ENCODE measurements at regions not wholly inside any gene's neighbourhood (a gene's known extent, or its start where the extent isn't known, plus 50 kb on each side); places are given as distances from the start of the nearest gene placed in this dataset.

- DNase-seq (ENCODE audit: low spot score): no peak
Measured at GRCh38 chr12:115215544-115215943, 531.6 kb upstream of the TBX3 start.

GRCh38 chr12:115213538-115214016, 529.6 kb upstream of the TBX3 start:
- DNase-seq (ENCODE audit: low spot score): no peak

- no peak for DNase-seq (ENCODE audit: low spot score)
Measured at GRCh38 chr12:115213118-115213517, 529.1 kb upstream of the TBX3 start.

- no peak for DNase-seq (ENCODE audit: low spot score)
Measured at GRCh38 chr12:115212356-115212755, 528.4 kb upstream of the TBX3 start.

DNA sequence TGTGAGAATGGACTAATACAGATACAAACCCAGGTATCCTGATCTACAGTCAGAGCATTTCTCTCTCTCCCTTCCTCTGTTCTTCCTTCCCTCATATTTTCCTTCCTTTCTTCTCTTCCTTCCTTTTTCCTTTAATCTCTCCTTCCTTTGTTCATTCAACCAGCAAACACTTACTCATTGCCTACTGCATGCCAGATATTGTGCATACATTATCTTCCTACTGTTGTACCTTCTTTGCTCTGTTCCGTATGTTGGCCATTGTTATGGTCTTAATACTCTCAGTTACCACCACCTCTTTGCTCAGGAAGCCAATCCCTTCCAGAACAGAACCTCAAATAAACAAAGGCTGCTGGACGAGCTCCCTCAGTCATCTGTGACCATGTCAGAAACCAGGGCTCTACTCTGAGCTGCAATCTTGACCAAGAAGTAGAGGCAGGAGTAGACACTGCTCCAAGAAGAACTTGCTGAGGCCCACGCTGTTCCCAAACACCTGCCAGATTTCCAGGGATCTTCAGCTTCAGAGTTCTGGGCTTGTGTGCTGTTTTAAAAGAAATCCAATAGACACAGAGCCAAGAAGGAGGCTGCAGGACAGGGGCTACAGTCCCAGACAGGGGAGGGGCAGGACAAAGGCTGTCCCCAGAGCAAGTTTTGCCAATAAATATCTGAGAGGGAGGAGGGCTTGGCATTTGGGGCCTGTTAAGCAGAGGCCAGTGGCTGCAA, 526.7 kb upstream of the TBX3 start:
- DNase-seq (ENCODE audit: low spot score): no peak

DNA sequence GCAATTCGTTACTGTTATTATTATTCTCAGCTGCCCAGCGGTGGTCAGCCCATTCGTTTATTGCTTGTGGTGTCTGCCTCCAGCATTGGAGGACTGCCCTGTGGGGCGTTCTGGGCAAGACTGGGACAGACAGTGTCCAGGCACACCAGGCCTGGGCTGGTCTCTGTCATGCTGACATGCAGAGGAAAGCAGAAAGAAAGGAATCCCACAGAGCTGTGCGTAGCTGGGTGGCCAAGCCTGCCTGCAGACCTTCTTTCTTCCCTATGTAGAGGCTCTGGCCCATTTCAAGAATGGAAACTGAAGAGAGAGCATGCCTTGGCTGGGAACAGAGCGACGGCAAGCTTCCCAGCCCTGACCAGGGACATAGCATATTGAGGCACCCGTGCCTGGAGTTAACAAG, 525.3 kb upstream of the TBX3 start:
- no peak for DNase-seq (ENCODE audit: low spot score)

- DNase-seq (ENCODE audit: low spot score): no peak
Measured at GRCh38 chr12:115208098-115208497, 524.1 kb upstream of the TBX3 start.

DNA sequence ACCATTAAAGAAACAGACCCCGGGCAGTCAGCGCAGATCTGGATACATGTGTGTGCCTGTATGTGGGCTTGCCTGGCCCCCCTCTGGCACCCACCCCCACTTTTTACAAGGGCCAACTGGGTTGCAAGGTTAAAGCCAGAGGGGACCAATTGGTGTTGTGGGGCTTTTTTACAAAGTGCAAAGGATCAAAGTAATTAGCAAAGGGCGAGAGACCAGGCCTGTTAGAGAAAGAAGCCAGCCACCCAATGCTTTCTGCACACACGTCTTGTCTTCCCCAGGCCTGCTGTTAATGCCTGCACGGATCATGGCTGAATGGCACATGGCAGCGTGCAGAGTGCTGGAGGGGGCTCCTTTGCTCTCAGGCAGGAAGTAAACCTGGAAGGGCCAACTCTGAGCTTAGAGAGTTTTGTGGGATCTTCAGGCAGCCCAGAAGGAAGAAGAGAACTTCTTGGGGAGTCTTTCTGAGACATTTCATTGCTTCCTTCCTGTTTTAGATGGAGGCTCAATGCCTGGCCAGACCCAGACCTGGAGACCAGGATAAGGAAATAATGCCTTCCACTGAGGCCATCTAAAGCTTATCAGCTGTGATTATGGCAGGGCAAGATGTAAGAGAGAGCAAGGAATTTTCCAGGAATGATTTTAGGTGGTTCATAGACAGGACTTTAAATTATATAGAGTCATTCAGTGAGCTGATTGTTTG, 523.4 kb upstream of the TBX3 start:
- no peak for DNase-seq (ENCODE audit: low spot score)

DNA sequence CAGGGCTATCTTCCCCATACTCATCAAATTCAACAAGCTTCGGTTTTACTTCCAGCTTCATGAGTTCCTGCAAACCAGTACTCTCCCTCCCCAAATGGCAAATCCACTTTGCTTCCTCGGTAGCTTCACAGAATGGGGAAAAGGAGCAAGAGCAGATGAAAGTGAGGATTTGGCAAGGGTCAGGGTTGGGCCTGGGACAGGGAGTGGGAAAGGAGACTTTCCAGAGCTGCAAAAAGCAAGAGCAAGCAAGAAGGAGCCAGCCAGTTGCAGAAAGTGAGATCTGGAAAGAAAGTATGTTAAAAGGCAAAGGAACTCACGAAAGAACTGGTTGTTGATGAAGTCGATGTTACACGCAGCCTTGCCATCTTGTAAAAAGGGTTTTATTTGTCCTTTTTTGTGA, 522.8 kb upstream of the TBX3 start:
- DNase-seq (ENCODE audit: low spot score): no peak

DNA sequence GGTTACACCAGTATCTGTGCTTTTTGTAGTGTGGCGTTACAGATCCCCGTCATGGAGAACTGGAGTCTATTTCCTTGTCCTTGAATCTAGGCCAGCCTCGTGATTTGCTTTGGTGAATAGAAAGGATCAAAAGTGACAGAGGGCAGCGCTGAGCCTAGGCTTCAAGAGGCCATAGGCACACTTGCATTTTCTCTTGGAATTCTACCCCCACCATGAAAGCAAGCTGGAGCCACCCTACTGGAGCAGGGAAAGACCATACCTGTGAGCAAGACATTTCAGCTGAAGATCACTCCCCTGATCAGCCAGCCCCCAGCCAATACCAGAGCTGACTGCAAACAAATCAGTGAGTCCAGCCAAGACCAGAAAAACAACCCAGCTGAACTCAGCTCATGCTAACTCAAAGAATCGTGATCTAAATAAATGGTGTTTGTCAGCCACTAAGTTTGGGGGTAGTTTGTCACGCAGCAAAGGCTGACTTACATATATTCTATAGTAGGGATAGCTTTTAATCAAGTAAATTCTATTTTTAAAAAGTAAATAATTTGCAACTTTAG, 521.9 kb upstream of the TBX3 start:
- no peak for DNase-seq (ENCODE audit: low spot score)

GRCh38 chr12:115204957-115205754, 521.2 kb upstream of the TBX3 start:
- DNase-seq (ENCODE audit: low spot score): no peak

DNA sequence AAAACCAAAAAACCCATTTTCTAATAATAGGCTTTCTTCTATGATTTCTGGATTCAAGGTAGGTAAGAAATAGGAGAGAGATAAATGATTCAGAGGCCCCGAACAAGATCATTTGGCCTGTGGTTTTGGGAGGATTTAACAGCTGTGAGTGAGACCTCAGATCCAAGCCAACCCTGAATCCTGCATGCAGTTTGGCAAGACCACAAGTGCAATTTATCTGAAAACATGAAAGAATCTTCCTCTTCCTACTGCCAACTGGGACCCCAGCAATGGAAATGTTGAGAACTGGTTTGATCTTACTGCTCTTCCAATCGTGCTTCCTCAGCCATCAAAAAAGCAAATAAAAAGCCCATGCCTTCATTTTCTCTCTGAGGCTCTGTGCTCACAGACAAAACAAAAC, 519.7 kb upstream of the TBX3 start:
- DNase-seq (ENCODE audit: low spot score): no peak

DNA sequence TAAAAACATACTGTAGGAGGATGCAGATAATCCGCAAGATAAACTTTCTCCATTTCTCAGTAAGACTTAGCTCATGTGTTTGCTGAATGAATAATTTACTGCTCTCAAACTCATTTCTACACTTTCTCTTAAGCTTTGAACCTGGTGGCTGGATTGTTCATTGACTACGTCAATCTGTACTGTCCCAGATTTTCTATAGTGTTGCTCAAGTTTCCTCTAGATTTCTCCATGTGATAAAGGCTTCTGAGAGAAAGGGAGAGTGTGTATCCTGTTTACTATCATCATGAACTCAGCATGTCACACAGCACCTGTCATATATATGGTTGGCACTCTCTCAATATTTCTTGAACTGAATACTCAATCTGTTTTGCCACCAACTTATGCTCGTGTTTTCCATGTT, 518.0 kb upstream of the TBX3 start:
- DNase-seq (ENCODE audit: low spot score): no peak

DNA sequence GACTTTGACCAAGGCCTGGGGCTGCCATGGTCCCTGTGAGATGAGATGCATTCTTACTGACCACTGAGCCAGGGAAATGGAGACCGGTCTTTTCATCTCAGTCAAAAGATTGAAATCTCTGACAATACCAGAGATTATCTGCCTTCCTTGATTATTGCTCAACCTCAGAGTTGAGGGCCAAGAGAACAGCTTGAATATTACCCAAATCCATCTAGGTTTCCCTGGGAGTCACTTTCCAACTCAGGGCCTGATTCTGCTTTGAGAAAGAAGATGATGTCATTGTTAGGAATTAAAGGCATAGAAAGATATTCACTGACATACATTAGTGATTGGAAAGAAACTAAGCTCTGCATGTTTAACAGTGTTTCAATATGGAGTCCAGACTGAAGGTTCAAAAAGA, 515.9 kb upstream of the TBX3 start:
- no peak for DNase-seq (ENCODE audit: low spot score)

DNA sequence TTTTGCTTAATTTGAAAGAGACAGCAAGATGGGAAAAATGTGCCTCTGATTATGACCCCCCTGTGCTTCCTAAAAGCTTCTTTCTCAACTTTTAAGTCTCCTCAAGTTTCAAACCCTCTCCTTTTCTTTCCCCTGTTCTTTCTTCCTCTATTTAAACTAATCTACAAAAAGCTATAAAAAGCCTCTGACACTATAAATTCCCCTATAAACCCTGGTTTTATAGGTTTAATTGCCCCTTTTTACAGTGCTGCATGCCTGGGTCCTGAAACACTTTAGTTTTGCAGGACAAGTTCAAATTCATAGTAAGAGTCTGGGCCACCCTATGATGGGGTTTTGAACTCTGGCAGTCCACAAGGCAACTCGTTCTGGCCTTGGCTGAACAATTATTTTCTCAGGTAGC, 510.9 kb upstream of the TBX3 start:
- no peak for DNase-seq (ENCODE audit: low spot score)

GRCh38 chr12:115194448-115194847, 510.5 kb upstream of the TBX3 start:
- DNase-seq (ENCODE audit: low spot score): no peak

- no peak for DNase-seq (ENCODE audit: low spot score)
Measured at GRCh38 chr12:115191342-115191741, 507.4 kb upstream of the TBX3 start.

- DNase-seq (ENCODE audit: low spot score): no peak
Measured at GRCh38 chr12:115190010-115190770, 506.2 kb upstream of the TBX3 start.

- no peak for DNase-seq (ENCODE audit: low spot score)
Measured at GRCh38 chr12:115185506-115185905, 501.5 kb upstream of the TBX3 start.

DNA sequence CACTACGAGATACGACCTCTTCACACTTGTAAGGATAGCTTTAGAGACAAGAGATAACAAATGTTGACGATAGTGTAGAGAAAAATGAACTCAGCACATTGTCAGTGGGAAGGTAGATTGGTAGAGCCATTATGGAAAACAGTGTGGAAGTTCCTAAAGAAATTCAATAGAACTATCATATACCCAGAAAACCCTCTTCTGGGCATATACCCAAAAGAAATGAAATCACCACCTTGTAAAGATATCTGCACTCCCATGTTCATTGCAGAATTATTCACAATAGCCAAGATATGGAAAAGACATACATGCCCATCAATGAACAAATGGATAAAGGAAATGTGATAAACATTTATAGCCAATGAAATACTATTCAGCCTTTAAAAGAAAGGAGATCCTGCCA, 499.8 kb upstream of the TBX3 start:
- no peak for DNase-seq (ENCODE audit: low spot score)

DNA sequence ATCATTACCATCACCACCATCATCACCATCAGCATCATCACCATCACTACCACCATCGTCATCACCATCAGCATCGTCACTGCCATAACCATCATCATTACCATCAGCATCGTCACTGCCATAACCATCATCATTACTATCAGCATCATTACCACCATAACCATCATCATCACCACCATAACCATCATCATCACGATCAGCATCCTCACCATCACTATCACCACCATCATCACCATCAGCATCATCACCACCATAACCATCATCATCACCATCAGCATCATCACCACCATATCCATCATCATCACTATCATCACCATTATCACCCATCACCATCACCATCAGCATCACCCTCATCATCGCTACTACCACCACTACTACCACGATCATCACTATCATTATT, 493.9 kb upstream of the TBX3 start:
- no peak for DNase-seq (ENCODE audit: low spot score)
